ENCODE measurements at regions not wholly inside any gene's neighbourhood (a gene's known extent, or its start where the extent isn't known, plus 50 kb on each side); places are given as distances from the start of the nearest gene placed in this dataset.
"Not testable (repeated sequence)": the region's sequence is repeated elsewhere in the genome, so short reads cannot be mapped to it uniquely, and the experiment has no call there.

DNA sequence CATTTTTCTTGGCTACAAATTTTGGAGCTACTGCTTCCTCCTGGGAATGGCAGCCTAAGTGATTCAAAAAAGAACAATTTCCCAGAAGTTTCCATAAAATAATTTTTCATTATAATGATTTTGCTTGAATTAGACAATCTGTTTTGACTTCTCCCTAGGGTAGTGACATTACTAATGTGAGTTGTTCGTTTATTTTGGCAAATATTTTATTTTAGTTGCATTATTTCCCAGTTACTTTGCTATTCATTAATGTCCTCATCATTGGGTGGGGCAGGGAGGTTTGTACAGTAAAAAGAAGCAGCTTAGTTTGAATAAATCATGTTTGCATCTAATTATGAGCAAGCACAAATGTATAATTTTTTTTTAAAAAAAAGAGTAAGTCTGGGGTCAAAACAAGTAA lies 686.6 kb downstream of the ROBO2 start:
- H3K4me3 ChIP-seq (ENCODE audit: insufficient read depth, low read length): no peak overlapping the region
- no peaks in the 10 kb centered on the region for H4K20me1 ChIP-seq (ENCODE audit: insufficient read depth, low read length)
- H3K36me3 ChIP-seq (ENCODE audit: insufficient read depth, low read length): no peaks in the 10 kb centered on the region
- no peak overlapping the region for H3K4me2 ChIP-seq (ENCODE audit: insufficient read depth, low read length)
- H3K27me3 ChIP-seq (ENCODE audit: insufficient read depth, low read length): no peaks in the 10 kb centered on the region
- TF ChIP-seq, protein P1, sequence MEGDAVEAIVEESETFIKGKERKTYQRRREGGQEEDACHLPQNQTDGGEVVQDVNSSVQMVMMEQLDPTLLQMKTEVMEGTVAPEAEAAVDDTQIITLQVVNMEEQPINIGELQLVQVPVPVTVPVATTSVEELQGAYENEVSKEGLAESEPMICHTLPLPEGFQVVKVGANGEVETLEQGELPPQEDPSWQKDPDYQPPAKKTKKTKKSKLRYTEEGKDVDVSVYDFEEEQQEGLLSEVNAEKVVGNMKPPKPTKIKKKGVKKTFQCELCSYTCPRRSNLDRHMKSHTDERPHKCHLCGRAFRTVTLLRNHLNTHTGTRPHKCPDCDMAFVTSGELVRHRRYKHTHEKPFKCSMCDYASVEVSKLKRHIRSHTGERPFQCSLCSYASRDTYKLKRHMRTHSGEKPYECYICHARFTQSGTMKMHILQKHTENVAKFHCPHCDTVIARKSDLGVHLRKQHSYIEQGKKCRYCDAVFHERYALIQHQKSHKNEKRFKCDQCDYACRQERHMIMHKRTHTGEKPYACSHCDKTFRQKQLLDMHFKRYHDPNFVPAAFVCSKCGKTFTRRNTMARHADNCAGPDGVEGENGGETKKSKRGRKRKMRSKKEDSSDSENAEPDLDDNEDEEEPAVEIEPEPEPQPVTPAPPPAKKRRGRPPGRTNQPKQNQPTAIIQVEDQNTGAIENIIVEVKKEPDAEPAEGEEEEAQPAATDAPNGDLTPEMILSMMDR (IDR thresholded peaks at IDR 0.05; ENCODE audit: extremely low read depth, low read depth, low read length): no peak
- peaks cover 3% of the 10 kb centered on the region for H3K9me3 ChIP-seq (ENCODE audit: low read depth, low read length)
- no peak overlapping the region for H2AFZ ChIP-seq (ENCODE audit: low read length)
- H3K79me2 ChIP-seq (ENCODE audit: insufficient read depth, low read length): no peaks in the 10 kb centered on the region
- DNase-seq (ENCODE audit: insufficient read length, low spot score, missing footprints): no peak
- no peak overlapping the region for H3K27ac ChIP-seq (ENCODE audit: low read depth, low read length)
- no peaks in the 10 kb centered on the region for H3K4me1 ChIP-seq (ENCODE audit: insufficient read depth, low read length)

DNA sequence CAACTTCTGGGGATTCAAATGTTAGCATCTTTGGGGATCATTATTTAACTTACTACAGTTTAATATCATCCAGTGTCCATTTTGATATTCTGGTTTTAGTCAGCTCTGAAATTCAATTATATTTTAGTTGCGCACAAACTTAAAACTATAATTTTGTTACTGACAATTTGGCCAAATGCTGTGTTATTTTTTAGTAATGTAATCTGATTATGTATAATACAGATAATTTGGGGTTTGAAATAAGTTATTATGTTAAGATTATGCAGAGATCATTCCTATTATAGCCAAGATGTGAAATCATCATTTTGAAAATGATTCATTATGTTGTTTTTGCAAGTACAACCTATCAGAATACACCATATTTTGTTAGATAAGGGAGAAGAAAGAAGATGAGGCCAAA lies 706.1 kb downstream of the ROBO2 start:
- DNase-seq (ENCODE audit: insufficient read length, low spot score, missing footprints): no peak
- TF ChIP-seq, protein P1 (IDR thresholded peaks at IDR 0.05; ENCODE audit: extremely low read depth, low read depth, low read length): no peak
- H3K27me3 ChIP-seq (ENCODE audit: insufficient read depth, low read length): no peaks in the 10 kb centered on the region

DNA sequence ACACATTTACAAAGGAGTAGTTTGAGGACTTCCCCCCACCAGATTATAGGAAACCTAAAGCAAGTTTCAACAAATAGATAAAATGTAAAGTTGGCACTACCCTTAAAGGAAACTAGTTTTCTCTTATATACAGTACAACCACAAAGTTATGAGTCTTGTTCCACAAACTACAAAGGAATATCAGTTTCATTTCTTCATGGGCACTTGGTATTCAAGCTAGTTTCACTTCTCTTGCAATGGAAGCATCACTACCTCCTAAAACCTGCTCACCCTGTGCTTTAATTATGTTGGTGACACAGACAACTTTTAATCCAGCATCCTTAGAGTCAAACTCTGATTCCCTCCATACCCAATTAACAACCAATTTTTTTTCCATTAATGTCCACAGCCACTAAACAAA lies 707.0 kb downstream of the ROBO2 start:
- TF ChIP-seq, protein P1 (IDR thresholded peaks at IDR 0.05; ENCODE audit: extremely low read depth, low read depth, low read length): no peak
- Histone ChIP-seq H4K20me1 (ENCODE audit: insufficient read depth, low read length) (no peaks in the 10 kb centered on the region), H3K9me3 (ENCODE audit: low read depth, low read length) (peaks cover 2% of the 10 kb centered on the region), H3K4me3 (ENCODE audit: insufficient read depth, low read length) (no peak overlapping the region), H3K4me1 (ENCODE audit: insufficient read depth, low read length) (no peaks in the 10 kb centered on the region), H3K4me2 (ENCODE audit: insufficient read depth, low read length) (no peak overlapping the region), H3K36me3 (ENCODE audit: insufficient read depth, low read length) (no peaks in the 10 kb centered on the region), H3K27me3 (ENCODE audit: insufficient read depth, low read length) (no peaks in the 10 kb centered on the region), H3K27ac (ENCODE audit: low read depth, low read length) (no peak overlapping the region), H3K79me2 (ENCODE audit: insufficient read depth, low read length) (no peaks in the 10 kb centered on the region), H2AFZ (ENCODE audit: low read length) (no peak overlapping the region)
- no peak for DNase-seq (ENCODE audit: insufficient read length, low spot score, missing footprints)

More for the DNA sequence above, 706.1 kb downstream of the ROBO2 start:
- no peaks in the 10 kb centered on the region for H3K79me2 ChIP-seq (ENCODE audit: insufficient read depth, low read length)
- no peaks in the 10 kb centered on the region for H4K20me1 ChIP-seq (ENCODE audit: insufficient read depth, low read length)
- peaks cover 2% of the 10 kb centered on the region for H3K9me3 ChIP-seq (ENCODE audit: low read depth, low read length)
- H3K36me3 ChIP-seq (ENCODE audit: insufficient read depth, low read length): no peaks in the 10 kb centered on the region
- no peak overlapping the region for H3K27ac ChIP-seq (ENCODE audit: low read depth, low read length)
- no peak overlapping the region for H3K4me2 ChIP-seq (ENCODE audit: insufficient read depth, low read length)
- no peak overlapping the region for H2AFZ ChIP-seq (ENCODE audit: low read length)
- H3K4me1 ChIP-seq (ENCODE audit: insufficient read depth, low read length): no peaks in the 10 kb centered on the region
- H3K4me3 ChIP-seq (ENCODE audit: insufficient read depth, low read length): no peak overlapping the region

DNA sequence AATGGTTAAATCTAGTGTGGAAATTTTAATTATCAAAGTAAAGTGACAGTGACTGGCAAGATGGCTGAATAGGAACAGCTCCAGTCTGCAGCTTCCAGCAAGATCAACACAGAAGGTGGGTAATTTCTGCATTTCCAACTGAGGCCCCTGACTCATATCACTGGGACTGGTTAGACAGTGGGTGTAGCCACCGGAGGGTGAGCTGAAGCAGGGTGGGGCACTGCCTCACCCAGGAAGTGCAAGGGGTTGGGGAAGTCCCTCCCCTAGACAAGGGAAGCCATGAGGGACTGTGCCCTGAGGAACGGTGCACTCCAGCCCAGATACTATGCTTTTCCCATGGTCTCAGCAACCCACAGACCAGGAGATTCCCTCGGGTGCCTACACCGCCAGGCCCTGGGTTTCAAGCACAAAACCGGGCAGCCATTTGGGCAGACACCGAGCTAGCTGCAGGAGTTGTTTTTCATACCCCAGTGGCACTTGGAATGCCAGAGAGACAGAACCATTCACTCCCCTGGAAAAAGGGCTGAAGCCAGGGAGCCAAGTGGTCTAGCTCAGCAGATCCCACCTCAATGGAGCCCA lies 716.6 kb downstream of the ROBO2 start:
- not testable (repeated sequence) for H4K20me1 ChIP-seq (ENCODE audit: insufficient read depth, low read length); H3K4me2 ChIP-seq (ENCODE audit: insufficient read depth, low read length); H3K27ac ChIP-seq (ENCODE audit: low read depth, low read length); H3K4me1 ChIP-seq (ENCODE audit: insufficient read depth, low read length); H3K36me3 ChIP-seq (ENCODE audit: insufficient read depth, low read length); H2AFZ ChIP-seq (ENCODE audit: low read length); H3K4me3 ChIP-seq (ENCODE audit: insufficient read depth, low read length); H3K9me3 ChIP-seq (ENCODE audit: low read depth, low read length); H3K79me2 ChIP-seq (ENCODE audit: insufficient read depth, low read length); DNase-seq (ENCODE audit: insufficient read length, low spot score, missing footprints); H3K27me3 ChIP-seq (ENCODE audit: insufficient read depth, low read length)

Data from osteoblast (primary cell).